Embryonic facial prominence (tissue), 1 donor: ENCODE measurements at regions not wholly inside any gene's neighbourhood (a gene's known extent, or its start where the extent isn't known, plus 50 kb on each side); places are given as distances from the start of the nearest gene placed in this dataset.
"Not testable (repeated sequence)": the region's sequence is repeated elsewhere in the genome, so short reads cannot be mapped to it uniquely, and the experiment has no call there.

ENCODE experiments used
- DNase-seq: peaks from one replicate; pipeline ENCODE4 v3.0.0-alpha.2; 2016; ENCODE audit errors: extremely low spot score

DNA sequence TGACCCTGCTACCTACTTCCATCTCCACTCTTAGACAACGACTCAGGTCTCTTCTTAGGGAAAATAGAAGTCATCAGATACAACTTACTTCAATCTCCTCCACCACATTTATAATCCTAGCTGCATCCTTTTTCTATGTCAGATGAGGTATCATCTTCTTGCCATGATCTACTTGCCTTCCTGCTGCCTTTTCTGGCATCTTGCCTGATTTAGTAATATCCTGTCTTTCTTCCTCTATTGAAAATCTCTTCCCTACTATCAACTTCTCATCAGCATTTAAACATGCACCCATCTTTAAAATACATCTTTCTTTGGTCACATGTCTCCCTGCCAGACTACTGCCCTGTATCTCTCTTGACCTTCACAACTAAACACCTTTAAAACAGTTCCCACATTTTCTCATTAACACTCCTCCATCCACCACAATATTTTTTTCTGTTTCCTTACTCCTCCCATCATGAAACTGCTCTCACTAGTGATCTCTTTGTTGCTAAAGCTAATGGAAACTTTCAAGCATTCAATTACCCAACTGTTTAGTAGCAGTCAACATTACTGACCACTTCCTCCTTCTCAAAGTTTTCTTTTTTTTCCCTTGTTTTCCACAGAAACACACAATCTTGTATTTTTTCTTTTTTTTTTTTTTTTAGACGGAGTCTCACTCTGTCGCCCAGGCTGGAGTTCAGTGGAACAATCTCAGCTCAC lies 100.8 kb upstream of the CXorf66 start:
- DNase-seq: no peak

- DNase-seq: no peak
These were observed 99.7 kb upstream of the CXorf66 start for GRCh38 chrX:140064993-140065392.

DNA sequence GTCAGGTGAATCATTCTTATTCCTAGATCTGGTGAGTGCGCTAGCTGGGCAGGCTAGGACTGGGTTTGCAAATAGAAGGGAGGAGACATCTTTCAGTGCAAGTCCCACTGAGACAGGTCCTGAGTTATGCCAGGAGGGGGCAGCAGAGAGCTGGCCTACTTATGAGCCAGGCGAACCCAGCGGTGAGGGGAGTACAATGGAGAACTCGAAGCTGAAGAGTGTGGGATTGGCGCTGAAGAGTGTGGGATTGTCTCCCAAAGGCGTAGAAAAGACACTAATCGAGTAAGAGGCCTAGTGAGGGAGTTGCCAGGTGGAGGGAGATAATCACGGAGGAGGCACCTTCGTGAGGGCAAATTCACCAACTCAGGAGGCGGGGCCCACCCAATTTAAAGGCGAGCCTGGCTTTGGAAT lies 91.7 kb upstream of the CXorf66 start:
- DNase-seq: peak; percentile 51

- no peak for DNase-seq
These were observed 88.5 kb upstream of the CXorf66 start for GRCh38 chrX:140053846-140054245.

- no peak for DNase-seq
These were observed 85.6 kb upstream of the CXorf66 start for GRCh38 chrX:140050906-140051305.

- DNase-seq: no peak
These were observed 75.1 kb upstream of the CXorf66 start for GRCh38 chrX:140040386-140040785.

GRCh38 chrX:140038842-140039241 lies 73.5 kb upstream of the CXorf66 start:
- no peak for DNase-seq

- no peak for DNase-seq
These were observed 69.6 kb upstream of the CXorf66 start for GRCh38 chrX:140034916-140035315.

DNA sequence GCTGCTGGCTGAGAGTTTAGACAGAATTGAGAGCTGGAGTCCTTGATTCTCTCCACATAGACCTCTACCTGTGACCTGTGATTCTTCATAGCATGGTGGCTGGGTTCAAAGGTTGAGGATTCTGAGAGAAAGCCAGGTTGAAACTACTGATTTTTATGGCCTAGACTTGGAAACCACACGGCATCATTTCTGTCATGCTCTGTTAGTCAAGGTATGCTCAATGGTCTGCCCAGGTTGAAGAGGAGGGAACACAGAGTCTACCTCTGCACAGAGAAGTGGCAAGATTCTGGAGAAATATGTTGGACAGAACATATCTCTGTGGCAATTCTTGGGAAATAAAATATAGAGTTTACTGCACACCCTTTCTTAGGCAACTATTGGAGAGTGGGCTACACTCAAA lies 57.2 kb upstream of the CXorf66 start:
- no peak for DNase-seq

DNA sequence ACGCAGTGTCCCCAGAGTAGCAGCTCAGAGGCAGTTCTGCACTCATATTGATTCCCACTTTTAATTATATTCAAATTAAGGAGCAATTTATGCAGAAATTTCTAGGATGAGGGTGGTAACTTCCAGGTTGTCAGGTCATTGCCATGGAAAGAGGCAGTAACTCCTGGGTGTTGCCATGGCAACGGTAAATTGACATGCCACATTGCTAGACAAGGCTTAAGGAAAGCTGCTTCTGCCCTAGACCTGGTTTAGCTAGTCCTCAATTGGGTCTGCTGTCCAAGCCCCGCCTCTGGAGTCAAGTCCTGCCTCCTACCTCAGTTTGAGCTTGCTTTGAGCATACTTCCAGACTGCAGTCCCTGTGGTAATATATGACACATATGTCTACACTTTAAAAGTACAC lies 53.8 kb upstream of the CXorf66 start:
- not testable (repeated sequence) for DNase-seq
